ENCODE measurements at regions not wholly inside any gene's neighbourhood (a gene's known extent, or its start where the extent isn't known, plus 50 kb on each side); places are given as distances from the start of the nearest gene placed in this dataset.

GRCh38 chr21:16863362-16863905 lies 649.4 kb upstream of the CXADR start:
- Mint-ChIP-seq H3K4me1 (no peaks in the 10 kb centered on the region), H3K27me3 (no peaks in the 10 kb centered on the region), H3K4me3 (no peak overlapping the region), H3K9me3 (peaks cover 0 to 30% (median 11%) of the 10 kb centered on the region in 3 donors), H3K27ac (no peak overlapping the region), H3K36me3 (no peaks in the 10 kb centered on the region)
- Histone ChIP-seq H3K27me3 (replicated peaks in 1 of 2; ENCODE audit: control insufficient read depth in 2 of 2, extremely low read depth in 1 of 2, insufficient read depth in 2 of 2, low read length in 1 of 2) (no peaks in the 10 kb centered on the region), H3K9me3 (no peaks in the 10 kb centered on the region), H3K4me3 (ENCODE audit: control insufficient read depth in 1 of 2, extremely low read depth in 1 of 2, low read length in 1 of 2) (no peak overlapping the region), H3K27ac (ENCODE audit: low read length) (no peak overlapping the region), H3K4me1 (ENCODE audit: control insufficient read depth in 1 of 2, extremely low read depth in 1 of 2, insufficient read depth in 2 of 2, low read length in 2 of 2) (no peaks in the 10 kb centered on the region), H3K36me3 (ENCODE audit: control insufficient read depth in 2 of 2, extremely low read depth in 1 of 2, insufficient read depth in 1 of 2, low read length in 1 of 2) (no peaks in the 10 kb centered on the region)
- WGBS (ENCODE audit: insufficient coverage): no CpG with 5 or more reads among the region's 1 CpG
- ATAC-seq (replicated peaks in 1 of 4): no peak
- POLR2A ChIA-PET: no interaction called here
- CTCF ChIA-PET: no interaction called here
- no peak for DNase-seq

GRCh38 chr21:16863908-16864307 lies 648.9 kb upstream of the CXADR start:
- CTCF ChIA-PET: no interaction called here
- H3K4me3 Mint-ChIP-seq: no peak overlapping the region
- WGBS (ENCODE audit: insufficient coverage): no CpG with 5 or more reads among the region's 4 CpGs

DNA sequence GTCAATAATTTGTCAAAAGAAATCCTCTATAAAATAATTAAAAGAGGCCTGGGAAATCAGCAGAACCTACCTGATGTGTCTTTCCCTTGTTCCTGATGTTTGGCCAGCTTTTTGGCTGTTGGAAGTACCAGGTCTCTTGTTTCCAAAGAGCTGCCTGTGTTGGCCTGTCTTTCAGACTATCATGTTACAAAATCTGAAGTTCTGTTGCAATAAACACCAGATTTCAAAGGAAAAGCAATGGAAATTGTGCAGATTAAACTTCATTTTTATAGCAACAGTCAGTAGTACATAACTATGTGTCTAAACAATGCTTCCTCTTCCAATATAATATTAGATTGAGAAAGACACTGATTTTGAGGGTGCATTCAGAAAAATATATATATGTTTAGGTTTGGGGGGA lies 647.2 kb upstream of the CXADR start:
- H3K27ac Mint-ChIP-seq: no peak overlapping the region
- no peaks in the 10 kb centered on the region for H3K4me1 Mint-ChIP-seq
- Histone ChIP-seq H3K4me1 (ENCODE audit: control insufficient read depth in 1 of 2, extremely low read depth in 1 of 2, insufficient read depth in 2 of 2, low read length in 2 of 2) (no peaks in the 10 kb centered on the region), H3K9me3 (no peaks in the 10 kb centered on the region), H3K27ac (ENCODE audit: low read length) (no peak overlapping the region), H3K4me3 (ENCODE audit: control insufficient read depth in 1 of 2, extremely low read depth in 1 of 2, low read length in 1 of 2) (no peak overlapping the region), H3K27me3 (replicated peaks in 1 of 2; ENCODE audit: control insufficient read depth in 2 of 2, extremely low read depth in 1 of 2, insufficient read depth in 2 of 2, low read length in 1 of 2) (no peaks in the 10 kb centered on the region), H3K36me3 (ENCODE audit: control insufficient read depth in 2 of 2, extremely low read depth in 1 of 2, insufficient read depth in 1 of 2, low read length in 1 of 2) (no peaks in the 10 kb centered on the region)
- ATAC-seq (replicated peaks in 1 of 4) (no peak), DNase-seq (no peak)
- ChIA-PET CTCF (no interaction called here), POLR2A (no interaction called here)
- no peaks in the 10 kb centered on the region for H3K27me3 Mint-ChIP-seq
- no peaks in the 10 kb centered on the region for H3K36me3 Mint-ChIP-seq
- H3K4me3 Mint-ChIP-seq: no peak overlapping the region
- peaks cover 0 to 25% (median 11%) of the 10 kb centered on the region in 3 donors for H3K9me3 Mint-ChIP-seq

More at GRCh38 chr21:16863908-16864307, 648.9 kb upstream of the CXADR start:
- DNase-seq (no peak), ATAC-seq (replicated peaks in 1 of 4) (no peak)
- Histone ChIP-seq H3K27ac (ENCODE audit: low read length) (no peak overlapping the region), H3K4me3 (ENCODE audit: control insufficient read depth in 1 of 2, extremely low read depth in 1 of 2, low read length in 1 of 2) (no peak overlapping the region), H3K4me1 (ENCODE audit: control insufficient read depth in 1 of 2, extremely low read depth in 1 of 2, insufficient read depth in 2 of 2, low read length in 2 of 2) (no peaks in the 10 kb centered on the region), H3K9me3 (no peaks in the 10 kb centered on the region), H3K36me3 (ENCODE audit: control insufficient read depth in 2 of 2, extremely low read depth in 1 of 2, insufficient read depth in 1 of 2, low read length in 1 of 2) (no peaks in the 10 kb centered on the region), H3K27me3 (replicated peaks in 1 of 2; ENCODE audit: control insufficient read depth in 2 of 2, extremely low read depth in 1 of 2, insufficient read depth in 2 of 2, low read length in 1 of 2) (no peaks in the 10 kb centered on the region)
- H3K9me3 Mint-ChIP-seq: peaks cover 0 to 26% (median 11%) of the 10 kb centered on the region in 3 donors
- no peaks in the 10 kb centered on the region for H3K27me3 Mint-ChIP-seq
- H3K4me1 Mint-ChIP-seq: no peaks in the 10 kb centered on the region
- H3K36me3 Mint-ChIP-seq: no peaks in the 10 kb centered on the region
- no peak overlapping the region for H3K27ac Mint-ChIP-seq
- POLR2A ChIA-PET: no interaction called here

GRCh38 chr21:16866851-16867250 lies 646.0 kb upstream of the CXADR start:
- Histone ChIP-seq H3K27ac (ENCODE audit: low read length) (no peak overlapping the region), H3K36me3 (ENCODE audit: control insufficient read depth in 2 of 2, extremely low read depth in 1 of 2, insufficient read depth in 1 of 2, low read length in 1 of 2) (no peaks in the 10 kb centered on the region), H3K4me3 (ENCODE audit: control insufficient read depth in 1 of 2, extremely low read depth in 1 of 2, low read length in 1 of 2) (no peak overlapping the region), H3K9me3 (no peaks in the 10 kb centered on the region), H3K4me1 (ENCODE audit: control insufficient read depth in 1 of 2, extremely low read depth in 1 of 2, insufficient read depth in 2 of 2, low read length in 2 of 2) (no peaks in the 10 kb centered on the region), H3K27me3 (replicated peaks in 1 of 2; ENCODE audit: control insufficient read depth in 2 of 2, extremely low read depth in 1 of 2, insufficient read depth in 2 of 2, low read length in 1 of 2) (no peaks in the 10 kb centered on the region)
- WGBS (ENCODE audit: insufficient coverage): no CpG with 5 or more reads among the region's 4 CpGs
- DNase-seq (no peak), ATAC-seq (replicated peaks in 1 of 4) (no peak)
- POLR2A ChIA-PET: no interaction called here
- Mint-ChIP-seq H3K4me3 (no peak overlapping the region), H3K36me3 (no peaks in the 10 kb centered on the region), H3K9me3 (peaks cover 0 to 16% (median 11%) of the 10 kb centered on the region in 3 donors), H3K27ac (no peak overlapping the region), H3K4me1 (no peaks in the 10 kb centered on the region), H3K27me3 (no peaks in the 10 kb centered on the region)
- CTCF ChIA-PET: no interaction called here

GRCh38 chr21:16870103-16870502 lies 642.7 kb upstream of the CXADR start:
- ATAC-seq (replicated peaks in 1 of 4) (no peak), DNase-seq (no peak)
- no peak overlapping the region for H3K27ac ChIP-seq (ENCODE audit: low read length)
- H3K9me3 Mint-ChIP-seq: peaks cover 3 to 19% (median 15%) of the 10 kb centered on the region in 3 donors
- no peaks in the 10 kb centered on the region for H3K4me1 Mint-ChIP-seq
- POLR2A ChIA-PET: no interaction called here
- H3K4me3 ChIP-seq (ENCODE audit: control insufficient read depth in 1 of 2, extremely low read depth in 1 of 2, low read length in 1 of 2): no peak overlapping the region
- H3K36me3 ChIP-seq (ENCODE audit: control insufficient read depth in 2 of 2, extremely low read depth in 1 of 2, insufficient read depth in 1 of 2, low read length in 1 of 2): no peaks in the 10 kb centered on the region
- no peaks in the 10 kb centered on the region for H3K27me3 Mint-ChIP-seq
- H3K27ac Mint-ChIP-seq: no peak overlapping the region
- no peaks in the 10 kb centered on the region for H3K27me3 ChIP-seq (replicated peaks in 1 of 2; ENCODE audit: control insufficient read depth in 2 of 2, extremely low read depth in 1 of 2, insufficient read depth in 2 of 2, low read length in 1 of 2)
- CTCF ChIA-PET: no interaction called here
- no peak overlapping the region for H3K4me3 Mint-ChIP-seq
- no peaks in the 10 kb centered on the region for H3K9me3 ChIP-seq
- H3K36me3 Mint-ChIP-seq: no peaks in the 10 kb centered on the region
- WGBS (ENCODE audit: insufficient coverage): 100% methylated on average over 1 of the region's 1 CpG
- no peaks in the 10 kb centered on the region for H3K4me1 ChIP-seq (ENCODE audit: control insufficient read depth in 1 of 2, extremely low read depth in 1 of 2, insufficient read depth in 2 of 2, low read length in 2 of 2)

DNA sequence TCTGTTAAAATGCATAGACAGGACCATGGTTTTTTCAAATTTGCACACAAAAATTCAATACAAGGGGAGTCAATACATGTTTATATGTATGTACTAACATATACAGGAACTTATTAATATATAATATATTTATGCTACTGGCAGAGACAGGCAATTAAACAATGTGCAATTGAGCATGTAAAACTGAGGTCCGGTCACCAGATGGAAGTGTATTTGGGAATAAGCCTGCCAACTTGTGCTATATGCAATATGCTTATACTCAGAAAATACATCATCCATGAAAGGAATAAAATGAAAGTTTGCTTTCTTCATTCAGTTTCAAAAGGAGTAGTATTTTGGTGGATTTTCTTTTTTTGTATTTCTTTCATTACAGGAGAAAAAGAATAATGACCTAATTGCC lies 640.2 kb upstream of the CXADR start:
- ChIA-PET CTCF (no interaction called here), POLR2A (no interaction called here)
- H3K9me3 Mint-ChIP-seq: peaks cover 3 to 14% (median 10%) of the 10 kb centered on the region in 3 donors
- no peak overlapping the region for H3K27ac ChIP-seq (ENCODE audit: low read length)
- WGBS (ENCODE audit: insufficient coverage): no CpG with 5 or more reads among the region's 1 CpG
- DNase-seq (no peak), ATAC-seq (replicated peaks in 1 of 4) (no peak)
- H3K9me3 ChIP-seq: no peaks in the 10 kb centered on the region
- H3K36me3 ChIP-seq (ENCODE audit: control insufficient read depth in 2 of 2, extremely low read depth in 1 of 2, insufficient read depth in 1 of 2, low read length in 1 of 2): no peaks in the 10 kb centered on the region
- no peak overlapping the region for H3K27ac Mint-ChIP-seq
- no peak overlapping the region for H3K4me3 ChIP-seq (ENCODE audit: control insufficient read depth in 1 of 2, extremely low read depth in 1 of 2, low read length in 1 of 2)
- H3K4me1 ChIP-seq (ENCODE audit: control insufficient read depth in 1 of 2, extremely low read depth in 1 of 2, insufficient read depth in 2 of 2, low read length in 2 of 2): no peaks in the 10 kb centered on the region
- no peaks in the 10 kb centered on the region for H3K4me1 Mint-ChIP-seq
- no peaks in the 10 kb centered on the region for H3K27me3 ChIP-seq (replicated peaks in 1 of 2; ENCODE audit: control insufficient read depth in 2 of 2, extremely low read depth in 1 of 2, insufficient read depth in 2 of 2, low read length in 1 of 2)
- no peaks in the 10 kb centered on the region for H3K36me3 Mint-ChIP-seq
- no peaks in the 10 kb centered on the region for H3K27me3 Mint-ChIP-seq
- H3K4me3 Mint-ChIP-seq: no peak overlapping the region

DNA sequence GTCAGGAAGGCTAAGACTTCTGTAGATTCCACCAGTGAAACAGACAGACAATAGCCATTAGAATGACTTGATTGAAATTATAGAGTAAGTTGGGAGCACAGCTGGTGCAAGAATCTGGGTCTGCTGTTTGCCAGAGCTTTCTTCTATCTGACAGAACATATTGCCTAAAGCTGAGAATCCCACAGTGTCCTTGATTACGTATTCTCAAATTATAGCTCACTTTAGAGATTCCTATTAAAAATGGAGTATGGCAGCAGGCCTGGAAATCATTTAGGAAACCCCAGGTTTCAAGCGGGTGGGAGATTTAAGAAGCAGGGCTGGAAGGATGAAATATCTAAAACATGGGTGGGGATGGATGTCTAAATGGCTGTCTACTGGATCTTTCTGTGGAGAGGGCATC lies 639.7 kb upstream of the CXADR start:
- H3K27me3 ChIP-seq (replicated peaks in 1 of 2; ENCODE audit: control insufficient read depth in 2 of 2, extremely low read depth in 1 of 2, insufficient read depth in 2 of 2, low read length in 1 of 2): no peaks in the 10 kb centered on the region
- Mint-ChIP-seq H3K27ac (no peak overlapping the region), H3K4me3 (no peak overlapping the region), H3K36me3 (no peaks in the 10 kb centered on the region), H3K9me3 (peaks cover 3 to 14% (median 12%) of the 10 kb centered on the region in 3 donors), H3K27me3 (no peaks in the 10 kb centered on the region), H3K4me1 (no peaks in the 10 kb centered on the region)
- ChIA-PET CTCF (no interaction called here), POLR2A (no interaction called here)
- WGBS (ENCODE audit: insufficient coverage): 100% methylated on average over 1 of the region's 2 CpGs
- DNase-seq (no peak), ATAC-seq (replicated peaks in 1 of 4) (no peak)
- no peak overlapping the region for H3K4me3 ChIP-seq (ENCODE audit: control insufficient read depth in 1 of 2, extremely low read depth in 1 of 2, low read length in 1 of 2)
- no peaks in the 10 kb centered on the region for H3K9me3 ChIP-seq
- H3K27ac ChIP-seq (ENCODE audit: low read length): no peak overlapping the region
- no peaks in the 10 kb centered on the region for H3K36me3 ChIP-seq (ENCODE audit: control insufficient read depth in 2 of 2, extremely low read depth in 1 of 2, insufficient read depth in 1 of 2, low read length in 1 of 2)
- H3K4me1 ChIP-seq (ENCODE audit: control insufficient read depth in 1 of 2, extremely low read depth in 1 of 2, insufficient read depth in 2 of 2, low read length in 2 of 2): no peaks in the 10 kb centered on the region

Data from T-cell (primary cell).